NCI-H2029 (cell line): ENCODE measurements at regions not wholly inside any gene's neighbourhood (a gene's known extent, or its start where the extent isn't known, plus 50 kb on each side); places are given as distances from the start of the nearest gene placed in this dataset.

ENCODE experiments used
- DNase-seq: peaks from one replicate; lab custom pipeline; 2025; lab: John Stamatoyannopoulos, UW

GRCh38 chr21:27645285-27645684 is 678.4 kb upstream of the ADAMTS5 start:
- DNase-seq = no peak

- no peak for DNase-seq
Observed at GRCh38 chr21:27643326-27643725, 676.4 kb upstream of the ADAMTS5 start.

GRCh38 chr21:27639286-27639685 is 672.4 kb upstream of the ADAMTS5 start:
- no peak for DNase-seq

GRCh38 chr21:27636656-27637055 is 669.8 kb upstream of the ADAMTS5 start:
- DNase-seq = no peak

- DNase-seq = no peak
Observed at GRCh38 chr21:27633631-27634030, 666.7 kb upstream of the ADAMTS5 start.

- DNase-seq = no peak
Observed at GRCh38 chr21:27631471-27631870, 664.6 kb upstream of the ADAMTS5 start.

GRCh38 chr21:27622631-27623030 is 655.7 kb upstream of the ADAMTS5 start:
- no peak for DNase-seq

GRCh38 chr21:27614231-27614630 is 647.3 kb upstream of the ADAMTS5 start:
- DNase-seq = no peak

- DNase-seq = no peak
Observed at GRCh38 chr21:27606422-27606821, 639.5 kb upstream of the ADAMTS5 start.

GRCh38 chr21:27596196-27596595 is 629.3 kb upstream of the ADAMTS5 start:
- no peak for DNase-seq

GRCh38 chr21:27595716-27596115 is 628.8 kb upstream of the ADAMTS5 start:
- DNase-seq = no peak

- no peak for DNase-seq
Observed at GRCh38 chr21:27590271-27590670, 623.4 kb upstream of the ADAMTS5 start.

GRCh38 chr21:27589781-27590180 is 622.9 kb upstream of the ADAMTS5 start:
- DNase-seq = no peak

- no peak for DNase-seq
Observed at GRCh38 chr21:27586986-27587385, 620.1 kb upstream of the ADAMTS5 start.

GRCh38 chr21:27586326-27586725 is 619.4 kb upstream of the ADAMTS5 start:
- DNase-seq = no peak

GRCh38 chr21:27584256-27584655 is 617.4 kb upstream of the ADAMTS5 start:
- no peak for DNase-seq

GRCh38 chr21:27582948-27583430 is 616.1 kb upstream of the ADAMTS5 start:
- DNase-seq = no peak

GRCh38 chr21:27582246-27582947 is 615.5 kb upstream of the ADAMTS5 start:
- no peak for DNase-seq

- DNase-seq = no peak
Observed at GRCh38 chr21:27581168-27581567, 614.3 kb upstream of the ADAMTS5 start.

GRCh38 chr21:27580276-27580675 is 613.4 kb upstream of the ADAMTS5 start:
- no peak for DNase-seq

GRCh38 chr21:27578741-27579265 is 611.9 kb upstream of the ADAMTS5 start:
- DNase-seq = no peak

GRCh38 chr21:27572696-27573095 is 605.8 kb upstream of the ADAMTS5 start:
- DNase-seq = no peak

GRCh38 chr21:27571706-27572105 is 604.8 kb upstream of the ADAMTS5 start:
- no peak for DNase-seq

- no peak for DNase-seq
Observed at GRCh38 chr21:27570306-27570868, 603.5 kb upstream of the ADAMTS5 start.
